ENCODE measurements at regions not wholly inside any gene's neighbourhood (a gene's known extent, or its start where the extent isn't known, plus 50 kb on each side); places are given as distances from the start of the nearest gene placed in this dataset.

DNA sequence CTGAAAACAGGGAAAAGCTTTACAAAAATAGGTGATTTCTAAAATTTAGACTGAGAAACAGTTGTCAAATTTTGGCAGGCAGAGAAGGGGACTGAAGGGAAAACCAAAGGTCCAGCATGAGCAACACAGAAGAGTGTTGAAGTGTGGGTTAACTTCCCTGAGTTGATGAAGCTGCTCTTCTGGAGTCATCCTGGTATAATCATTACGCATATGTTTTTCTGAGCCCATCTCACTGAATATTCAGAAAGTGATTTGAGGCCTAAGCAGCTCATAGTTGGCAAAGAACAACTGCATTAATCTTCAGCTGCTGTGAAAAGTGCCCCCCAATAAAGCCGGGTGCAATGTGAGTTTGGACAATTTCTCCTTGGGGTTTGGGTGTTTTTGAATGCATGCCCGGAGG is 115.0 kb upstream of the RBBP6 start:
- CTCF ChIA-PET (ENCODE audit: partially characterized antibody), result interaction anchor here (0.7 to 1.2 kb wide), 3 partner anchors 68 to 379 kb away, joined by 3 read pairs; no protein-coding TSS in a partner anchor
- H3K9me3 ChIP-seq (ENCODE audit: insufficient read depth in 2 of 2, low read depth in 1 of 2, low read length in 1 of 2), result no peaks in the 10 kb centered on the region
- WGBS, 2 experiments (ENCODE audit: extremely low coverage in 1 of 2, insufficient coverage in 1 of 2, insufficient read length in 1 of 2, insufficient replicate concordance in 2 of 2, low coverage in 1 of 2, low lambda C conversion rate in 2 of 2, missing lambda C conversion rate in 1 of 2), result 91% methylated on average over 3 of the region's 3 CpGs; no CpG with 5 or more reads in 1 of the 2 experiments
- TF ChIP-seq CBX8 (IDR thresholded peaks at IDR 0.05; ENCODE audit: borderline replicate concordance, low read depth, low read length) (no peak), TAF1 (IDR thresholded peaks at IDR 0.05; ENCODE audit: low read depth, low read length) (no peak), ZNF274 (IDR thresholded peaks at IDR 0.05; ENCODE audit: borderline replicate concordance, extremely low read depth, low read length) (no peak), MAFK (IDR thresholded peaks at IDR 0.05; ENCODE audit: low read depth, low read length) (no peak), SAP30 (IDR thresholded peaks at IDR 0.05; ENCODE audit: insufficient read depth, insufficient replicate concordance, low read length) (no peak), NANOG (IDR thresholded peaks at IDR 0.05; ENCODE audit: insufficient read depth, low read depth, low read length, poor library complexity, severe bottlenecking) (no peak), ATF2 (IDR thresholded peaks at IDR 0.05; ENCODE audit: low read length) (no peak), HDAC2 (IDR thresholded peaks at IDR 0.05; ENCODE audit: borderline replicate concordance in 1 of 2, low read depth in 2 of 2, low read length in 2 of 2) (no peak), KDM1A (IDR thresholded peaks at IDR 0.05; ENCODE audit: borderline replicate concordance, low read length) (no peak), RXRA (IDR thresholded peaks at IDR 0.05; ENCODE audit: insufficient read depth, low read depth, low read length) (no peak)
- TF ChIP-seq, protein P1, sequence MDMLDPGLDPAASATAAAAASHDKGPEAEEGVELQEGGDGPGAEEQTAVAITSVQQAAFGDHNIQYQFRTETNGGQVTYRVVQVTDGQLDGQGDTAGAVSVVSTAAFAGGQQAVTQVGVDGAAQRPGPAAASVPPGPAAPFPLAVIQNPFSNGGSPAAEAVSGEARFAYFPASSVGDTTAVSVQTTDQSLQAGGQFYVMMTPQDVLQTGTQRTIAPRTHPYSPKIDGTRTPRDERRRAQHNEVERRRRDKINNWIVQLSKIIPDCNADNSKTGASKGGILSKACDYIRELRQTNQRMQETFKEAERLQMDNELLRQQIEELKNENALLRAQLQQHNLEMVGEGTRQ (IDR thresholded peaks at IDR 0.05; ENCODE audit: low read length), result no peak

More for the DNA sequence above, 115.0 kb upstream of the RBBP6 start:
- Histone ChIP-seq H4K91ac (replicated peaks; ENCODE audit: insufficient read length, low read length) (no peak overlapping the region), H2BK12ac (ENCODE audit: low read depth, low read length) (no peak overlapping the region), H3K18ac (ENCODE audit: extremely low read depth, low read length) (no peak overlapping the region), H3K27ac (ENCODE audit: low read depth, low read length) (no peak overlapping the region), H3K14ac (ENCODE audit: insufficient read length) (no peak overlapping the region), H4K20me1 (replicated peaks in 1 of 2; ENCODE audit: control insufficient read depth in 1 of 2, insufficient read depth in 2 of 2, low read length in 2 of 2) (no peaks in the 10 kb centered on the region), H3K23me2 (ENCODE audit: low read depth, low read length) (no peaks in the 10 kb centered on the region), H2AK5ac (ENCODE audit: low read depth, low read length) (no peak overlapping the region), H2BK20ac (ENCODE audit: low read length) (no peak overlapping the region), H4K8ac (ENCODE audit: extremely low read depth, insufficient read depth, low read length) (no peak overlapping the region), H3K4me3 (ENCODE audit: extremely low read depth in 1 of 4, insufficient read depth in 2 of 4, low read depth in 3 of 4, low read length in 4 of 4) (no peak overlapping the region), H3K56ac (replicated peaks; ENCODE audit: insufficient read length, low read depth, low read length) (no peak overlapping the region), H3K27me3 (replicated peaks in 1 of 4; ENCODE audit: control insufficient read depth in 3 of 4, extremely low read depth in 1 of 4, insufficient read depth in 3 of 4, low read length in 3 of 4) (no peaks in the 10 kb centered on the region), H3K79me1 (ENCODE audit: low read depth, low read length) (no peaks in the 10 kb centered on the region), H2AFZ (ENCODE audit: low read length) (no peak overlapping the region), H2BK15ac (ENCODE audit: low read length) (no peak overlapping the region), H3K9ac (replicated peaks in 1 of 4; ENCODE audit: extremely low read depth in 1 of 4, low read depth in 3 of 4, low read length in 3 of 4) (no peak overlapping the region), H3K4ac (replicated peaks; ENCODE audit: insufficient read length, low read depth, low read length) (no peak overlapping the region), H3K23ac (ENCODE audit: insufficient read length) (no peak overlapping the region), H2BK120ac (replicated peaks; ENCODE audit: low read depth, low read length) (no peak overlapping the region), H3K36me3 (ENCODE audit: control insufficient read depth in 2 of 4, insufficient read depth in 4 of 4, low read length in 3 of 4) (no peaks in the 10 kb centered on the region), H4K5ac (ENCODE audit: insufficient read length, low read depth, low read length) (no peak overlapping the region), H2BK5ac (ENCODE audit: low read depth, low read length) (no peak overlapping the region), H3K4me2 (ENCODE audit: insufficient read depth in 1 of 2, low read depth in 2 of 2, low read length in 2 of 2) (no peak overlapping the region), H3K79me2 (ENCODE audit: control insufficient read depth in 1 of 2, insufficient read depth in 2 of 2, low read length in 2 of 2) (no peaks in the 10 kb centered on the region), H3K4me1 (replicated peaks in 1 of 4; ENCODE audit: control insufficient read depth in 3 of 4, insufficient read depth in 4 of 4, low read length in 3 of 4) (peaks cover 0 to 3% (median 0%) of the 10 kb centered on the region in 4 experiments; a peak in 1 of 7 replicates)
- POLR2A ChIA-PET (ENCODE audit: partially characterized antibody), result no interaction called here
- DNase-seq (ENCODE audit: low read depth in 1 of 2, low spot score in 2 of 2) (no peak), FAIRE-seq (no peak)

All from H1 (cell line).